ELR (cell line): ENCODE measurements at regions not wholly inside any gene's neighbourhood (a gene's known extent, or its start where the extent isn't known, plus 50 kb on each side); places are given as distances from the start of the nearest gene placed in this dataset.
"Not testable (repeated sequence)": the region's sequence is repeated elsewhere in the genome, so short reads cannot be mapped to it uniquely, and the experiment has no call there.

Source experiments
- DNase-seq: peaks from one replicate; pipeline ENCODE4 v3.0.0-alpha.2; 2015; ENCODE audit warnings: low read depth

DNA sequence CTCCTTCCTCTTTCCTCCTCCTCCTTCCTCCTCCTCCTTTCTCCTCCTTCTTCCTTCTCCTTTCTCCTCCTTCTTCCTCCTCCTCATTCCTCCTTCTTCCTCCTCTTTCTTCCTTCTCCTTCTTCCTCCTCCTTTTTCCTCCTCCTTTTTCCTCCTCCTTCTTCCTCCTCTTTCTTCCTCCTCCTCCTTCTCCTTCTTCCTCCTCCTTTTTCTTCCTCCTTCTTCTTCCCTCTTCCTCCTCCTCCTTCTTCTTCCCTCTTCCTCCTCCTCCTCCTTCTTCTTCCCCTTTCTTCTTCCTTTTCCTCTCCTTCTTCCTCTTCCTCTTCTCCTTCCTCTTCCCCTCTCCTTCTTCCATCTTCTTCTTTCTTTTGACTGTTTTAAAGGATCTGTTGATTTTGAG is 538.8 kb downstream of the TMEM38B start:
- no peak for DNase-seq

DNA sequence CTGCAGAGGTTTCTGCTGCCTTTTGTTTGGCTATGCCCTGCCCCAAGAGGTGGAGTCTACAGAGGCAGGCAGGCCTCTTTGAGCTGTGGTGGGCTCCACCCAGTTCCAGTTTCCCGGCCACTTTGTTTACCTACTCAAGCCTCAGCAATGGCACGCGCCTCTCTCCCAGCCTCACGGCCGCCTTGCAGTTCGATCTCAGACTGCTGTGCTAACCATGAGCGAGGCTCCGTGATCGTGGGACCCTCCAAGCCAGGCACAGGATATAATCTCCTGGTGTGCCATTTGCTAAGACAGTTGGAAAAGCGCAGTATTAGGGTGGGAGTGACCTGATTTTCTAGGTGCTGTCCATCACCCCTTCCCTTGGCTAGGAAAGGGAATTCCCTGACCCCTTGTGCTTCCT is 566.6 kb downstream of the TMEM38B start:
- DNase-seq: not testable (repeated sequence)

DNA sequence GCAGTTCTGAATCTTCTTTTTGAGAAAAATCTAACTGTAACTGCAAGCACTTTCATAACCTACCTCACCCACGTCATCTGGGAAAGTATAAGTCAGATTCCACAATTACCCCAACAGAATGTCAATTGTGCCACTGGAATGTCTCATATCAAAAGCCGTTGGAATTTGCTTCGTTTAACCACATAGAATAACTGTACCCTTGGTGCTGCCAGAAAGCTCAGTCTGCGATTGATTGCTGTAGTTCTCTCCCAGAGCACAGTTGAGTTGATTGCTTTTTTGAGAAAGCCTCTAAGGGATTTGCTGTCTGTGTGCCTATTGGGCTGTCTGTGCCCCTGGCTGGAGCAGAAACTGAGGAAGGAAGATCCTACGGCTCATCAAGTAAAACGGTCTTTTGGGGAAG is 583.6 kb downstream of the TMEM38B start:
- peak; percentile 6 for DNase-seq

DNA sequence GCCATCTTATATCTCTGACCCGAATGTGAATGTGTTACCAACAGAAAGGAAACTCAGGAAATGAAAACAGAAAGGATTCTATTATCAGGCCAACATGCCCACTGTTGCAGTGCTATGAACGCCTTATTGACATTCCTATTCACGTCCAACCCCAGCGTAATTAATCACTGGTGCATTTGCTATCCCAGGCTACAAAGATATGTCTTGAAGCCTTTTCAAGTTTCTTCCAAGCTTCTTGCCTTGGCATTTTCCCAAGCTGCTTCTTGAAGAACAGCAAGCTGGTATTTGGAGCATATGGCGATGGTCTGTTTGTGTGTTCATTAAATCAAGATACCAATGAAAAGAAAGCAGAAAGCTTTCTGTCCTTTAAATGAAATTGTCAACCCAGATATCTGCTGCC is 579.2 kb upstream of the ZNF462 start:
- DNase-seq: no peak

DNA sequence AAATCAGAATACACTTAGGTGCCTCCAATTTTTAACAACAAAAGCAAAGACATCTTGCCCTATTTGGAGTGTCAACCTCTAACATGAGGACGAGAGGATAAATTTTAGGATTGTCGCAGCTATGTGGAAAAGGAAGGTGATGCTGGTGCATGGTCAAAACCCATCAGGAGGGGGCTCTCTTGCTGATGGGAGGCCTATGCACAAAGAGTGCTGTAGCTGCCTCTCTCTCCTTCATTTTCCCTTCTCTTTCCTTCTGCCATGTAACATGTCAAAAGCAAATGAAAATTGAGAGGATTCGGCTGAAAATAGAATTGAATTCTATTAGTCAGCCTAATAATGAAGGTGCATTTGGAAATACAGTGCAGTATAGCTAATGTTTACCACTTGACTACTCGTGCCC is 578.7 kb upstream of the ZNF462 start:
- DNase-seq: no peak

DNA sequence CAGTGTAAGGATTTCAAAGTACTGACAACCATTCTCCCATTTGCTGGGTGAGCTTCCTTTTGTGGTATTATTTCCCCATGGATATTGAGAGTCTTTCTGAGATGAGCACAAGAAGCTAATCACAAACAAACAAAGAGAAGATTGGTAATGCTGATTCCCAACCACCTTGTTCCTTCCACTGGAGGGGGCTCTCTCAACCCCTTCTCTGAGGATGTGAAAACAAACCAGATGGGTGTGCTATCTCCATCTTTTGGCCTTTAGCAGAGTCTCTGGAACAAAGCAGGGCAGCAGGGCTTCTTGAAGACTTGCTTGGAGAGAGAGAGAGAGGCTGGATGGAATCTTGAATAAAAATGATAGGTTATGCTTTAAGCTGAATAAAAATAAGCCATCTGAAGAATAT is 576.7 kb upstream of the ZNF462 start:
- peak; percentile 19 for DNase-seq

DNA sequence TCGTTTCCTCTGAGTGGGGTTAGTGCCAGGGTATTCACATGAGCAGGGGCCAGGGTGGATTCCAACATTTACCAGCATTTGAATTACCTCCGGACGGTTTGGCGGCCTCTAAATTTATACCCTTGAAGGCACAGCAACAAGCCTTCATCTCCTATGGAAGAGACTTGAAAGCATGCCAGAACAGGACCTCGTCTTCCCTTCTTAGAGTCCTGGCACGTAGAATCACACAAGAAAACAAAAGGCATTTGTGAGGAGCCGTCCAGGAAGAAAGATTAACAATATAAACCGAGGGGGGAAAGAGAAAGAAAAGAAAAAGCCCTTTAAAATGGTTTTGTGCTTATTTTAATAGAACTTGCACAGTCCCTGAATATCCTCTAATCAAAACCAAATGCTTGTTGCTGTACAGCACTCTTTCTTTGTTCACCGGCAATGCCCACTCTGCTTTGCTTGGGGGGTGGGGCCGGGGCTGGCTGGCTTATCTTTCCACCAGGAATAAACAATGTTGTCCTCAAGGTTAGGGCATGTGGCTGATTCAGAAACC is 575.8 kb upstream of the ZNF462 start:
- peak; percentile 0 for DNase-seq

DNA sequence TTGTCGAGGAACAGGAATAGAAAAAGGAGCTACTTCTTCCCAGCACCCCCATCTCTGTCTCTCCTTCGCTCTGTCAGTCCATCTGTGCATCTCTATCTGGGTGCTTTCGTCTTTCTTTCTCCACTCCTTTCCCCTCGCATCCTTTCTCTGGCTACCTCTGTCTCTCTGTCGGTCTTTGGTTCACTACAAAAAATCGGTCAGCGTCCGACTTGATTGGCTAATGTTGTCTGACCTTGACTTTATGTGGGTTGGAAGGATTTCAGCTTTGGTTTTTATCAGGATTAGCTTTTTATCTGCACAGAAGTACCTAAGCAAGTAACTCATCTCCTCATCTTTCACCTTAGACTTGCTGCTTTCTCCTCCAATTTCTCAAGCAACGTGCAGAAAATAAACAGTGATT is 575.2 kb upstream of the ZNF462 start:
- DNase-seq: no peak

DNA sequence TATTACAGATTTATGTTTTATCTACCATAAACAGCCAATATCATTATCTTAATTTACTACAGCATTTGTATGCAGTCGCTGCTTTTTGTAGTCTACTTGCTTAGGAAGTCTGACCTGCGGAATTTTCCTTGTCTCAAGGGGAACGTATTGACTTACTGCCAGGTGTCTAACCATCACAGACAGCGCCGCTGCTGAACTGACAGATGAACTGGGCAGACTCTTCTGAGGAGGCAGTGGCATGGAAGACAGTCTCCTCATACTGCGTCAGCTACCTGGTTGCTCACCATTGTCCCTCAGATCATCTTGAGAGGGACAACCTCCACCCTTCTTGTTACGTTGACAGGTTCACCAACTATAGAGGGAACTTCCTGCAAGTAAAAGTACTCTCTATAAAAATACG is 574.3 kb upstream of the ZNF462 start:
- no peak for DNase-seq

DNA sequence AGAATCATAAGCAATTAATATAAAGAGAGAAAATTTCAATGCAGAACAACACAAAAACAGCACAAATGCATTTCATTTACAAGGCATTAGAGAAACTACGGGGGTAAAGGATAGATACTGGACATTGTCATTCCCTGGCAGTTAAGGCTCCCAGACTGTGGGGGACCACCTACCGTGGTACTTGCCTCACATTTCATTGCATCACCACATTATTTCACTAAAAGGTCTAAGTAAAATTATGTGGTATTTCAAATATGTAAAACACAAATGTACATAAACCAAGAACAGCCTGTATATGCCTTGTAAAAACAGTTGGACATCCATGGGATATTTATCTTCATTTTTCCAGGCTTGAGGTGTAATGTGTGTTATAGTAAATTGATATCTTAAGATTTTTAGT is 571.2 kb upstream of the ZNF462 start:
- no peak for DNase-seq

DNA sequence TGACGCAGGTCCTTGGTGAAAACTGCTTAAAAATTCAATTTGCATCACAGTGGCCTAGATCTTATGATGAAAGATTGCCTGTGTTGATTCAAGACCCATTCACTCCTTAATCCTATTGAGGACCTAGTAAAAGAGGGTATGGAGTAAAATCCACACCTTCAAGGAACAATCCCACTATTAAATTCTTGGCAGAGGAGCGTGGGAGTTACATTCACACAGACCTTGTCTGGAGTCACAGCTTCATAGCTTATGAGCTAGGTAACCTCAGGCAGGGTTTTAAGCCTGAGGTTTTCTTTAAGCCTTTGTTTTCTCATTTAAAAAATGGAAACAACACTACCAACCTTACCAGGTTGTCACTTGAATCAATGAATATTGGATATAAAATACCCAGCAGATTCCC is 566.5 kb upstream of the ZNF462 start:
- DNase-seq: no peak

DNA sequence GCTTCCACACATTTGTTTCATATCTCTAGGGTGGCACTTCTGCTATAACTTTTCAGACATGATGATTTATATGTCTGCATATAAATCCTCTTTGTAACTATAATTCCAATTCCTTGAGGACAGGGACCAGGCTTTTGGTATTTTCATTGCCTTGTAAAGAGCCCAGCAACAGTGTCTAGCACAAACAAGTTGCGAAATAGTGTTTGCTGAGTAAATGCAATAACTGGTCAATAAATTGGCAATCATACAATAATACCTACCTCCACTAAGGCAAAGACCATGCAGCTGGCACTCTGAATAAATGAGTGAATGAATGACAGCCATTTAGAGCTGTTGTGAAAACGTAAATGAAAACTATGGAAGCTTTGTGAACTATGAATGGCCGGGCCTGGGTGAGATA is 564.0 kb upstream of the ZNF462 start:
- no peak for DNase-seq

DNA sequence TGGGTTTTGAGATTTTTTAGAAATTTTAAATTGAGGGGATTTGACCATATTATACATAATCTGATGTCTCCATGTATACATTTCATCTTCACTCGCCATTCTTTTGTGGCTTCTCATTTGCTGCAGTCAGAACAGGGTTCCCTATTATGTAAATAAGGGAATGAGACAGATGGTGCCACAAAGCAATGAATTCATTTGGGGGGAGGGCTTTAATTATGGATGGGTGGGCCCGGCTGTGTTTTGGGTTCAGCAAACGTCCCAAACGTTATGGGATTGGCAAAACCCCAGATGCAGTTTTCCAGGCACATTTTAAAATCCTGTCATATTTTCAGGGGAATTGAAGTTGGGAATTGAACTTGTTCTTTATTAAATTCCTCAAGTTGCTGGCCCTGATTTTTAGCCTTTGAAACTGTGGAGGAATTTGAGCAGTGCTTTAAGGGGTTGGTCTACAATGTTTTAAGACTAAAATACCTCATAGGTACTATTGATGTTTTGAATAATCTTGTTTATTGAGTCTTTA is 558.5 kb upstream of the ZNF462 start:
- DNase-seq: no peak

DNA sequence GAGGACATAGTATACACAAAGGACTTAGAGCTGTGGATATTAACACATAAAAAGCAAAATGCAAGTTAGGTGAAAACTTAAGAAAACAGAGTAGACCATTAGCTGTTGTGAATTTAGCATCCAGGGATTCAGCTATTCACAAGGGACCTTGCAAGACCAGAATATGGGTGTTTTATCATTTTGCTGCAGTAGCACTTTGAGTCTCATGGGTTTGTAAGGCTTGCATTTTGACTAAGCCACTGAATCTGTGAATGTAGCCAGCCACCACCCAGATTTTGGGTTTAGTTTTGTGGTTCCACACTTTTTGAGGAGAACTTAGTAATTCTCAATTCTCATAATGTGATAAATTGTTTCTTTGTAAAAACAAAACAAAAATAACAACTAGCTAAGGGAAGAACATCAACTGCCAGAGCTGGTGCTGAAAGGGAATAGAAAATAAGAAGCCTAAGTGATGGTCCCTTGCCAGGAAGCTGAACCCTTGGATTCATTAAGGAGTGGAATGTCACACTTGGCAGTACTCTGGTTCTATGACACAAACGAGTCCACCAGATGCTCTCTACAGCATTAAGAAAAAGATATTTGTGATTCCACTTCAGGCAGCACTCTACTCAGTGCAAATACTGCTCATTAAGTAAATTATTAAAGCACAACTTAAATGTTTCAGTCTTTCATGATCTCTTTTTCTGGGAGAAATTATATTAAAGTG is 557.4 kb upstream of the ZNF462 start:
- no peak for DNase-seq

DNA sequence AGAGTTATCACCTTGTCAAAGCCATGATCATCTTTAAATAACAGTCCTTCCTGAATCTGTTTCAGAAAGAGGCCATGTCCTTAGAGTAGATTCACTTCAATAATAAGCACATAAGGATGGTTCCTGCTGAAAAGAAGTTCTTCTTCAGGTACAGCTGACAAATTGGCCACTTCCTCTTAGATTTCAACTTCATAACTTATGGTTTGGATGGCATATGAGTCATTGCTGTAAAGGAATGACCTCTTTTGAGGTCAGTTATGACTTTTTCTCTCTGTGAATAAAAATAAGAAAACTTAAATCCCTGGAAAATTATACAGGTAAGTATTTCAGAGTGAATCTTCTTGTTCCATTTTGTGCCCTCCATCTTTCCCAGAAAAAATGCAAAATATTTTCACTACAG is 555.3 kb upstream of the ZNF462 start:
- peak; percentile 36 for DNase-seq

DNA sequence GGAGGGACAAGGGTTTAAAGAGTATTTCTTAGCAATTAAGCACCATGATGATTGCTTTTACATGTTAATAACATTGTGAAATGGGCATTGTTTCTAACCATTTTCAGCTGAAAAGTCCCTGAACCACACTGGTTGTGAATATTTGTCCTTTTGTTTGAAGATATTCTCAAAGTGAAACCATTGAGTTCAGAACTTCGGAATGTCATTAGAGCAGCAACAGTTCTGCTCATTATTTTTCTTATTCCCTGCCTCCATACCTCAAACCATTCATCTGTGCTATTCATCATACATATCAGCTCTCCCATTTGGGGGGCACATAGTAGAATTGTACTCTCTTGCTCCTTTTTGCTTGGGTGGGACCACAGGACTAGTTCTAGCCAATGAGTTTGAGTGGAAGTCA is 553.0 kb upstream of the ZNF462 start:
- DNase-seq: no peak

DNA sequence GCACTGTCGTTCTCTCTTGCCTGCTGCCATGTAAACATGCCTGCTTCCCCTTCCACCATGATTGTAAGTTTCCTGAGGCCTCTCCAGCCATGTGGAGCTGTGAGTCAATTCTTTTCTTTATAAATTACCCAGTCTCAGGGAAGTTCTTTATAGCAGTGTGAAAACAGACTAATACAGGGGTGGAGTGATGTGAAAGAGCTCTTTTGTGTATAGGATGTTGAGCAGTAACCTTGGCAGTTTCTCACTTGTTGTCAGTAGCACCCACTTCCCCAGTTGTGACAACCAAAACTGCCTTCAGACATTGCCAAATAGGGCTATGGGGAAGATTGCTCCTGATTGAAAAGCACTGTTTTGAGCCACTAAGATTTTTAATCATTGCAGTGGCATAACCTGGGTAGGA is 552.2 kb upstream of the ZNF462 start:
- DNase-seq: no peak

DNA sequence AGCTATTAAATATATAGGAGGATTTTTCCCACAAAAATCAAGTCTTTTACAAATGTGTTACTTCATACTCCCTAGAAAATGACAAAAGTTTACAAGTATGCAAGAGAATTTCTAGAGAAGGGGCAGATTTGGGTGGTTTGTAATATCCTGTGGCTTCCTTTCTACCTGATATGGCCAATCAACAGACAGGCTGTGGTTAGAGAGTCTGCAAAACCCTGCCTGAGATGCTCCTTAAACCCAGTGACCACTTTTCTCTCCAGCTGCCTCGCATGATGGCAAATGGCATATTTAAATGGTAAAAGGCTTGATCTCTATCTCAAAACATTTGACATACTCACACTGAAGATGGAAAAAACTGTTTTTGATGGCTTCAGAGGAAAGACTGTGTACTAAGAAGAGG is 550.1 kb upstream of the ZNF462 start:
- no peak for DNase-seq

DNA sequence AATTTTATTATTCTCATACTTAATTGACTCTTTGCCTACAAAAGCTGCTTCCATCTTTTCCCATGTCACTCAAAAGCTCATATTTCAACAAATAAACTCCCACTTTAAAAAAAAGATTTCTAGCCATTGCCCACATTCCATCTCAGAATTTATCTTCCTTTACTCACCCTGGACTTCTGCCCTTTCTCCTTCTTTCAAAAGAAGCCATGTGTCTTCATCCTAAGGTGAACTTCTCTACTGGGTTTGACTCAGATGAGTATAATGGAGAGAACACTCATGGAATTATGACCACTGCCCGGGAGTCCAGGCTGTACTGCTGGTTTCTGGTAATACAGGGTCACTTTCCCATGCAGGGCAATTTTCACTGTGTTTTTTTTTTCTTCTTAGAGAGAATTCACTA is 548.5 kb upstream of the ZNF462 start:
- no peak for DNase-seq

DNA sequence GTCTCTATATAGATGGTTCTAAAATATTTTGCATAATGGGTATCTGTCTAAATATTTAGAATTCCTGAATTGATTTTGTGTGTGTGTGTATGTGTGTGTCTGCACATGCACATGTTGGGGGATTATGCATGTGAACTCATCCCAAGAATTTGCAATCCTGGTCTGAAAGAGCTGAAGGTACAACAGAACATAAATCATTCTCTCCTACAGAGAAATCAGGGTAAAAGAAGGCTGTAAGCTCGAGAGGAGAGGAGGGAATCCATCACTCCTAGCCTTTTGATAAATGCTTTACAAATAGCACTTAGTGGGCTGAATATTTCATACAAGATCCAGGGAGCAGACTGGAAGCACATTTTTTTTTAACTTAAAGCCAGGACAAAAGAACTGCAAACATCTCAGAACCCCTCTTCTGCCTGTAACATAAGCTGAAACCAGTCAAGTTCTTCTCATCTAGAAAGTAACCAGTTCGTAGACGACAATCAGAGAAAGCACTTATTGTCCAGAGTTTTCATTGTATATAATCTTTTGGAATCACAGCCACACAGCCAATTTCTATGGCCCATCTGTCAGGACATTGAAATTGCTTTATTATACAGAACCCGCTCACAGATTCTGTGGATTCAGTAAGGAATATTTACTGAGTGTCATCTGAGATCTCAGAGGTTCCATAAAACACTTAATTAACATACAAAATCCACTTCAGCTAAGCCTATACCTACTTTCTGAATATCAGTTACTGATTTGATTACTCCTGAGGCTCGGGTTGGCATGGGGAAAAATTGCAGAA is 541.4 kb upstream of the ZNF462 start:
- no peak for DNase-seq

DNA sequence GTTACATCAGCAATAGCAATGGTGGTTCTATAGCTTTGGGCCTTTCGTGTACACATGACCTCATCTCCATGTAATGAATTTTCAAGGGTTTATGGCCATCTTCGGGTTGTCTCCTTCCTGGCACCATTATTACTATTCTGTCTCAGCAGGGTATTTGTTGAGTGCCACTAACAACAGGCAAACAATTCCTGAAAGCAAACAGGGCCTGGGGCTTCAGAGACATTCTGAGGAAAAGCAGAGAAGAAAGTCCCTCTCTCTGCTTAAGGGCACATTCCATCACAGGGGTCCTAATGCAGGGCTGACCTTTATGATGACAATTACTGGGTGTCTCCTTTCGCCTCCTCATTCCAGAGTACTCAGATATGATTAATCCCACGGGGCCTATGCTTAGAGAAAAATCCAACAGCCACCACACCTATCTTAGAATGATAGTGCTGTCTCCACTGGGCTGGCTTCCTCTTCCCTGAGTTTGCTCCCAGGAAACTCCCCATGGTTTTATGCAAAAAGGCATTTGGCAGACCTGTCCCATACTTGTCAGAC is 540.2 kb upstream of the ZNF462 start:
- no peak for DNase-seq

DNA sequence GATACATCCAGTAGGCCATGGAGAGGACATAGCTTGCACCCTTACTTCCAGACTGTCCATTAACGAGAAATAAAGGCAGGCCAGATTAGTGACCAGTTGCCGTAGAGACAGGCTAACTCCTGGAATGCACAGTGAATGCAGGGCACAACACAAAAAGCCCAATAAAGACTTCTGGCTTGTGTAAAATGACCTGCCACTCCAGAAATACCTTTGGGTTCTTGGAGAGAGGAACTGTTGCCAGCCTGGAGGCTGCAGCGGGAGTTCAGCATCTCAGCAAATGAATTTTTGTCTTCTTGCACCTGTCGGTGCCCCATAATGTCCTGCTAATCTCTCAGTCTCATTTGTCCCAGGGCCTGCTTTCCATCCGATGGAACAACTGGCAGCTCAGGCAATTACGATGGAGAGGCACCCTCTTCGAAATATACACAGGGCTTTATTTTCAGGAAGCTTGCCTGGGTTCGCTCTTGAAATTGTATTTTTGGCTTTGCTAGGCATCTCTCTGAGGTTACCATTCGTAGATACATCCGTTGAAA is 538.8 kb upstream of the ZNF462 start:
- DNase-seq: no peak
